ENCODE measurements at regions not wholly inside any gene's neighbourhood (a gene's known extent, or its start where the extent isn't known, plus 50 kb on each side); places are given as distances from the start of the nearest gene placed in this dataset.

DNA sequence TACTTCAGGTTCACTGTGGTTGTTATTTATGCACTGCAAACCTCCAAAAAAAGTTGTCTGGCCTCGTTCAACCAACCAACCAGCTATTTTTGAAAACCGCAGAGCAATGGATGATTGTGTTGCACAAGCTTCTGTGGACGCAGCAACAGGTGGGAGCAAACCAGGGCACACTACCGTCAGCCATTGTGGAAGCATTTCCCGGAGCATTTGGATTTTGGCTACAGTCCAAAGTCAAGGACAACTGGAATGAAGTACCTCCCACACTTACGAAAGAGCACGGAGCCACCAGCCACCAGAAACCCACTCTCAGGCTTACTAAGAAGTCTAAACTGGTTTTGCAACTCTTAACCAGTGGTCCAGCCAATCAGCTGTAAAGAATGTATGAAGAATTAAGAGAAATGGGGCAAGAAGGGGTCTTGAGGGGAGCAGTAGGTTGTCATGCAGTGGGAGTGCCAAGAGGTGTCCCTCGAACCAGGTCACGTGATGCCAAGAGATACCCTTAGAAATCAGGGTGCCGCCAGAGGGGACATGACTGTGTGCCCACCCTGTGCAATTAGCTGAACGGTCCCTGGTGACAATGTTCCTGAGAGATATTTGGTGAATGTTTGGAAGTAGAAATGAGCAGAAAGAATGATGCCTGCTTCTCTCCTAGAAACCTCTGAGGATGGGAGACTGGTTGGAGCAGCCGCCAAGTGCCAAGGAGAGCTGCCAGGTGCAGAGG lies 68.9 kb upstream of the PCSK6 start:
- no peak for DNase-seq (ENCODE audit: low spot score in 2 of 2)
- TF ChIP-seq, protein P1, sequence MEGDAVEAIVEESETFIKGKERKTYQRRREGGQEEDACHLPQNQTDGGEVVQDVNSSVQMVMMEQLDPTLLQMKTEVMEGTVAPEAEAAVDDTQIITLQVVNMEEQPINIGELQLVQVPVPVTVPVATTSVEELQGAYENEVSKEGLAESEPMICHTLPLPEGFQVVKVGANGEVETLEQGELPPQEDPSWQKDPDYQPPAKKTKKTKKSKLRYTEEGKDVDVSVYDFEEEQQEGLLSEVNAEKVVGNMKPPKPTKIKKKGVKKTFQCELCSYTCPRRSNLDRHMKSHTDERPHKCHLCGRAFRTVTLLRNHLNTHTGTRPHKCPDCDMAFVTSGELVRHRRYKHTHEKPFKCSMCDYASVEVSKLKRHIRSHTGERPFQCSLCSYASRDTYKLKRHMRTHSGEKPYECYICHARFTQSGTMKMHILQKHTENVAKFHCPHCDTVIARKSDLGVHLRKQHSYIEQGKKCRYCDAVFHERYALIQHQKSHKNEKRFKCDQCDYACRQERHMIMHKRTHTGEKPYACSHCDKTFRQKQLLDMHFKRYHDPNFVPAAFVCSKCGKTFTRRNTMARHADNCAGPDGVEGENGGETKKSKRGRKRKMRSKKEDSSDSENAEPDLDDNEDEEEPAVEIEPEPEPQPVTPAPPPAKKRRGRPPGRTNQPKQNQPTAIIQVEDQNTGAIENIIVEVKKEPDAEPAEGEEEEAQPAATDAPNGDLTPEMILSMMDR (IDR thresholded peaks at IDR 0.05) = no peak
- TF ChIP-seq EP300 (IDR thresholded peaks at IDR 0.05) (no peak), POLR2A (IDR thresholded peaks at IDR 0.05) (no peak)
- H3K36me3 ChIP-seq = no peaks in the 10 kb centered on the region
- no peaks in the 10 kb centered on the region for H3K9me3 ChIP-seq
- H3K27ac ChIP-seq = no peak overlapping the region
- no peaks in the 10 kb centered on the region for H3K27me3 ChIP-seq
- 64 to 66% methylated on average over 12 of the region's 12 CpGs for WGBS, 2 donors
- no peaks in the 10 kb centered on the region for H3K4me1 ChIP-seq
- no peak overlapping the region for H3K4me3 ChIP-seq

DNA sequence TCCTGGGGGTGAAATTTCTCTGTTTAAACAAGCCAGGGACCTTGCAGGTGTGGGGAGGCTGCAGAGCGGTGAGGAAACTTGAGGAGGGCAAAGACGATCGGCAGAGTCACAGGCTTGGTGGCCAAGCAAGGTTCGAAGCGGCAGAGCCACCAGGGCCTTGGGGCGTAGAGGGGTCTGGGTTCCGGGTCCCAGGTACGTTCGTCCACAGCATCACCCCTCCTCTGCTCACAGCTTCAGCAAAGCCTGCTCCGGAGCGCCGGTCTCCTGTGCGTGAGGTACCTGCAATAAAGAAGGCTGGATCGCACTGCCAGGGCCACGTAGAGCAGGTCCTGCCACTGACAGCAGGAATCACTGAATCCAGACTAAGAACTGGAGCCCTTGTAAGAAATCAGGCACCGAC lies 66.8 kb upstream of the PCSK6 start:
- TF ChIP-seq POLR2A (IDR thresholded peaks at IDR 0.05) (no peak), EP300 (IDR thresholded peaks at IDR 0.05) (no peak)
- TF ChIP-seq, protein P1 (IDR thresholded peaks at IDR 0.05) = no peak
- no peaks in the 10 kb centered on the region for H3K36me3 ChIP-seq
- H3K4me3 ChIP-seq = no peak overlapping the region
- H3K27ac ChIP-seq = no peak overlapping the region
- no peaks in the 10 kb centered on the region for H3K4me1 ChIP-seq
- no peak for DNase-seq (ENCODE audit: low spot score in 2 of 2)
- no peaks in the 10 kb centered on the region for H3K27me3 ChIP-seq
- H3K9me3 ChIP-seq = no peaks in the 10 kb centered on the region
- WGBS, 2 donors = 86 to 88% methylated on average over 16 of the region's 16 CpGs

DNA sequence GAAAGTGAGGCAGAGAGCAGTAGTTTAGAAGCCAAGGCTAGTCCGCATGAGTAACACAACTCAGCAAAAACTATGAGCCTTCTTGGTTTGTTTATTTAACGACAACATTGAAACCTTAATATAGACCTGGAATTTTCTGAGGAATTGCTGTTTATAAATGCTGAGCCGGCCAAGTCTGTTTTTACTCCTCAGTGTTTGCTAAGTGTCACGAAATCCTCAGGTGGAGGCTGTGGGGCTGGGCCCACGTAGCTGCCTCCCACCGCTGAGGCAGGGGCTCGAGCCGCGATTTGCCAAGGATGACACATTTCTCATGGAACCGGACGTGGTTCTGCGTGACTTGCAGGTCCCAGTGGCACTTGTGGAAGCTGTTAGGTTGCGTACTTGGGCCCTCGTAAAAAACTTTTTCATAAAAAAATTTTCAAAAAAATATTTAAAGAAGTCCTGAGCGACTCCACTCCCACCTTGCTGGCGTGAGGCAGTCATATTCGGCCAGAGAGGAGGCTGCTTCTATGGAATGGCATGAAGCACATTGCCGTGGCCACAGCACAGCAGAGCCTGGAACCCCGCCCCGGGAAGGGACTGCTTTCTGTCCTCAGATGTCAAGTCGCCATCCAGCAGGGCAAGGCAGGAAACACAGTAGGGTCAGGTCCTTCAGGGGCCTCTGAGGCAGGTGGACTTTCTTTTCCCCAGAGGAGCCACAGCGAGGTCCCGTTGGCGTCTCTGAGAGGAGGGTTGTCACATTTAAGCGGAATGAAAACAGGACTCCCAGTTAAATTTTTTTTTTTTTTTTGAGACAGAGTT lies 64.8 kb upstream of the PCSK6 start:
- H3K36me3 ChIP-seq = no peaks in the 10 kb centered on the region
- H3K4me3 ChIP-seq = no peak overlapping the region
- peaks cover 0 to 3% of the 10 kb centered on the region in 2 donors for H3K27me3 ChIP-seq
- no peaks in the 10 kb centered on the region for H3K9me3 ChIP-seq
- no peaks in the 10 kb centered on the region for H3K4me1 ChIP-seq
- H3K27ac ChIP-seq = no peak overlapping the region
- DNase-seq (ENCODE audit: low spot score in 2 of 2) = no peak
- WGBS, 2 donors = 84% methylated on average over 24 to 25 of the region's 25 CpGs
- TF ChIP-seq POLR2A (IDR thresholded peaks at IDR 0.05) (no peak), EP300 (IDR thresholded peaks at IDR 0.05) (no peak)
- TF ChIP-seq, protein P1 (IDR thresholded peaks at IDR 0.05) = no peak

DNA sequence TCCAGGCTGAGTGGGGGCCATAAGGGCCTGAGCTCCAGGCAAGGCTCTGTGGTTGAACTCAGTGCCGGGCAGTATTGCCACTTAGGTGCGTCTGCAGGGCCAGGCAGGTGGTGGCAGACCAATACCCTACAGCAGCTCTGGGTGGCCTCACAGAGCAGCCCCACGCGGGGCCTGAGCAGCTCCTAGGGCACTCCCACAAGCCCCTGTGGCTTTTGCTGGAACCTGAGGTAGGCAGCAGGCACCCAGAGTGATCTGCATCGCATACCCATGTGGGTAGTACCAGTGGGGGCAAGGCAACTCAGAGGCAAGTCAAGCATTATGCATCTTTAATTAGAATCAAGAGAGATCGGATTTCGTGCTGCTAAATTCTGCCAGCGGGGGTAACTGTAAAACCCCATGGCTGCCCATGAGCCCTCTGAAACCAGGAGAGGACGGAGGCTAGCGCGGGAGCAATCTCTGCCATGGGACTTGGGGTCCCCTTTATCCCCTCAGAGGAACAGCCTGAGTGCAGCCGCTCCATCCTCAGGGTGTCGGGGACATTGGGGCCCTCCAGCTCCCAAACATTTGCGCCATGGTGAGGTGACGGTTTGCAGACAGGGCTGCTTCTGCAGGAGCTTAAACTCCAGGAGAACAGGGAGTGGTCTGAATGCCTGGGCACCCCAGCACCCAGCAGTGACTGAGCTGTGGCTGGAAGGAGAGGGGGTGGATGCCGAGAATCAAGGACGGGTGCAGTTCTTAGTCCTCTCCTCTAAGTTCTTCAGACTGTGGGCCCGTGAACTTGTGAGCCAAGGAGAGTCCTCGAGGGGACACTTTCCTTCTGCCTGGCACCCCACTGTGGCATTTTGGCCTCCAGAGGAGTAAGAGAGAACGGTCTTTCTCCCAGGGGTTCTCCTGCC lies 62.4 kb upstream of the PCSK6 start:
- DNase-seq (ENCODE audit: low spot score in 2 of 2) = no peak
- H3K36me3 ChIP-seq = no peaks in the 10 kb centered on the region
- H3K27ac ChIP-seq = no peak overlapping the region
- no peak overlapping the region for H3K4me3 ChIP-seq
- H3K9me3 ChIP-seq = peaks cover 0 to 5% (median 0%) of the 10 kb centered on the region in 4 donors
- TF ChIP-seq EP300 (IDR thresholded peaks at IDR 0.05) (no peak), POLR2A (IDR thresholded peaks at IDR 0.05) (no peak)
- TF ChIP-seq, protein P1 (IDR thresholded peaks at IDR 0.05) = no peak
- no peaks in the 10 kb centered on the region for H3K4me1 ChIP-seq
- 90 to 92% methylated on average over 20 of the region's 20 CpGs for WGBS, 2 donors
- H3K27me3 ChIP-seq = peaks cover 0 to 3% of the 10 kb centered on the region in 2 donors

Data from tibial nerve (tissue), 4 donors.